K562 (cell line): ENCODE measurements at regions not wholly inside any gene's neighbourhood (a gene's known extent, or its start where the extent isn't known, plus 50 kb on each side); places are given as distances from the start of the nearest gene placed in this dataset.

Experiments used
- ATAC-seq: fragments of 200-7000 bp; cut with Tn5 transposase; 3 replicates; pipeline ENCODE4 v1.9.1; 2020; ENCODE audit warnings: moderate library complexity
- BruUV-seq: library from RNA; stranded (reverse); fragments of 400-500 nt; replicated peaks from 2 replicates; lab custom pipeline; 2021; lab: Mats Ljungman, UMichigan
- CTCF ChIA-PET: fragments of 300-600 bp; formaldehyde crosslinking; extraction: SDS; loops from one replicate; lab custom pipeline; 2021; ENCODE audit warnings: low intra/inter-chr PET ratio; lab: Yijun Ruan, JAX
- POLR2A ChIA-PET: fragments of 300-600, 350-650 bp; sonication (Branson Sonifier 250); formaldehyde crosslinking; extraction: SDS; loops from one replicate; lab custom pipeline; 2021; ENCODE audit warnings: antibody characterized with exemption, inconsistent platforms; lab: Yijun Ruan, JAX
- DNase-seq, 4 experiments: peaks; one replicate each; pipeline versions ENCODE4 v3.0.0 to v3.0.0-alpha.2; 2011 to 2018; ENCODE audit warnings: low spot score in 3 of 4, mixed read lengths in 3 of 4; ENCODE audit errors: extremely low read depth in 1 of 4
- FAIRE-seq: peaks from 2 replicates; lab custom pipeline; 2011; peaks lifted over from hg19 to GRCh38; lab: Jason Lieb, UNC
- H2AFZ ChIP-seq: 2 replicates; pipeline ENCODE4 v1.6.0; 2011; ENCODE audit warnings: low read depth, low read length, control low read depth, inconsistent platforms
- H3K27ac ChIP-seq: fragments of 200-600 bp; 3 replicates; pipeline ENCODE4 v1.8.0; 2011; ENCODE audit warnings: low read depth, mild to moderate bottlenecking, control low read depth, inconsistent platforms, low read length, moderate library complexity, mixed read lengths; ENCODE audit errors: extremely low read depth
- H3K27me3 ChIP-seq, 2 experiments: fragments of 300-600 bp in 1 of 2; 2 replicates in 1 of 2; 3 replicates in 1 of 2; pipeline versions ENCODE4 v1.6.0 to v1.8.0; 2011; ENCODE audit warnings: inconsistent platforms in 2 of 2, low read length in 2 of 2, mild to moderate bottlenecking in 1 of 2, mixed read lengths in 1 of 2, moderate library complexity in 1 of 2; ENCODE audit not compliant: control insufficient read depth in 2 of 2, insufficient read depth in 2 of 2
- H3K36me3 ChIP-seq: fragments of 300-600 bp; 3 replicates; pipeline ENCODE4 v1.8.0; 2011; ENCODE audit warnings: mild to moderate bottlenecking, low read length, inconsistent platforms; ENCODE audit not compliant: control insufficient read depth, insufficient read depth
- H3K4me1 ChIP-seq, 2 experiments: fragments of 200-600 bp in 1 of 2; replicated peaks in 1 of 2; 2 replicates in 1 of 2; 3 replicates in 1 of 2; pipeline versions ENCODE4 v1.5.1 to v1.8.0; 2011; ENCODE audit warnings: inconsistent platforms in 2 of 2, low read length in 2 of 2, mild to moderate bottlenecking in 1 of 2, mixed read lengths in 1 of 2, moderate library complexity in 1 of 2; ENCODE audit not compliant: control insufficient read depth in 2 of 2, insufficient read depth in 2 of 2
- H3K4me2 ChIP-seq: 2 replicates; pipeline ENCODE4 v1.6.1; 2011; ENCODE audit warnings: low read length, control low read depth, inconsistent platforms, mixed read lengths; ENCODE audit not compliant: insufficient read depth
- H3K4me3 ChIP-seq: fragments of 200-600 bp; sonication (generic), shearing (Covaris generic); 2 replicates; pipeline ENCODE4 v1.5.1; 2016; ENCODE audit warnings: control low read depth, inconsistent platforms
- H3K79me2 ChIP-seq: fragments of 200-600 bp; 3 replicates; pipeline ENCODE4 v1.8.0; 2011; ENCODE audit warnings: low read length, inconsistent platforms; ENCODE audit not compliant: control insufficient read depth, insufficient read depth
- H3K9ac ChIP-seq, 2 experiments: 2 replicates each; pipeline versions ENCODE4 v1.6.0 to v1.6.1; 2011; ENCODE audit warnings: low read depth in 2 of 2, low read length in 2 of 2, control low read depth in 1 of 2, inconsistent platforms in 1 of 2, mild to moderate bottlenecking in 1 of 2, mixed read lengths in 1 of 2; ENCODE audit not compliant: insufficient read depth in 1 of 2
- H3K9me1 ChIP-seq: one replicate; pipeline ENCODE4 v1.6.0; 2011; ENCODE audit warnings: inconsistent platforms, mild to moderate bottlenecking, low read length, moderate library complexity; ENCODE audit not compliant: control insufficient read depth, insufficient read depth
- H3K9me3 ChIP-seq: replicated peaks from 2 replicates; pipeline ENCODE4 v1.5.1; 2011; ENCODE audit warnings: low read depth, low read length, inconsistent platforms; ENCODE audit not compliant: control insufficient read depth, insufficient read depth
- H4K20me1 ChIP-seq: replicated peaks from 2 replicates; pipeline ENCODE4 v1.6.1; 2011; ENCODE audit warnings: low read length, inconsistent platforms, mixed read lengths; ENCODE audit not compliant: control insufficient read depth, insufficient read depth
- CLOCK ChIP-seq: fragments of 250-450 bp; sonication (Bioruptor Pico); IDR thresholded peaks from 2 replicates; pipeline ENCODE4 v1.4.0; 2020; ENCODE audit warnings: mild to moderate bottlenecking, moderate library complexity, borderline replicate concordance
- HNRNPLL ChIP-seq: fragments of 200-400 bp; formaldehyde crosslinking; IDR thresholded peaks from 2 replicates; pipeline ENCODE4 v1.6.1; 2017; ENCODE audit warnings: low read length, low read depth, mild to moderate bottlenecking; ENCODE audit not compliant: poor library complexity, severe bottlenecking
- L3MBTL2 ChIP-seq: fragments of 450-650 bp; IDR thresholded peaks from 2 replicates; pipeline ENCODE4 v1.6.1; 2016; ENCODE audit warnings: mild to moderate bottlenecking, moderate library complexity
- PCBP2 ChIP-seq: fragments of 200-400 bp; formaldehyde crosslinking; IDR thresholded peaks from 2 replicates; pipeline ENCODE4 v1.6.1; 2018; ENCODE audit warnings: low read length, low read depth, mild to moderate bottlenecking, moderate library complexity; ENCODE audit not compliant: poor library complexity, severe bottlenecking
- RFX1 ChIP-seq: fragments of 450-650 bp; IDR thresholded peaks from 2 replicates; pipeline ENCODE4 v1.6.1; 2016; ENCODE audit warnings: mild to moderate bottlenecking, moderate library complexity
- WGBS: fragments of 100-300 bp; shearing (Covaris generic); methylation state at CpG from one replicate; pipeline ENCODE4 v1.1.6; 2016; ENCODE audit warnings: low coverage, mixed read lengths; ENCODE audit not compliant: insufficient coverage; ENCODE audit errors: missing lambda C conversion rate; 5-methylcytosine and 5-hydroxymethylcytosine counted together
- in situ Hi-C: fragments of 300-500 bp; cut with MboI; formaldehyde crosslinking; loops from 4 replicates; pipeline ENCODE4 v1.15.0; 2018; ENCODE audit warnings: inconsistent platforms, mixed read lengths
- intact Hi-C: fragments of 100-400 bp; cut with micrococcal nuclease; formaldehyde crosslinking; loops from 2 replicates; pipeline ENCODE4 v1.14.2; 2022
- TF ChIP-seq, protein P1 (sequence below): sonication (generic); formaldehyde crosslinking; IDR thresholded peaks from 2 replicates; pipeline ENCODE4 v1.4.0; 2020; ENCODE audit warnings: mild to moderate bottlenecking, missing genetic modification reagents
- TF ChIP-seq, protein P2 (sequence below): fragments of 150-350 bp; IDR thresholded peaks from 2 replicates; pipeline ENCODE4 v1.6.1; 2014; ENCODE audit warnings: low read depth, mild to moderate bottlenecking, low read length, borderline replicate concordance

GRCh38 chr6:164720-165119 is 127.6 kb upstream of the DUSP22 start:
- FAIRE-seq (no peak), ATAC-seq (no peak), DNase-seq (no peak)
- 11% methylated on average over 7 of the region's 7 CpGs for WGBS
- in situ Hi-C loops (no loop called here), intact Hi-C loops (no loop called here)
- no TSS peak for BruUV-seq
- H3K9me3 ChIP-seq: no peaks in the 10 kb centered on the region
- H3K9ac ChIP-seq: no peak overlapping the region
- no peak overlapping the region for H3K4me2 ChIP-seq
- no peaks in the 10 kb centered on the region for H3K9me1 ChIP-seq
- POLR2A ChIA-PET: interaction anchor here (0.6 to 1.3 kb wide), 2 partner anchors 10 to 23 kb away, joined by 3 to 4 read pairs; no protein-coding TSS in a partner anchor
- H3K79me2 ChIP-seq: no peaks in the 10 kb centered on the region
- no peaks in the 10 kb centered on the region for H4K20me1 ChIP-seq
- no peaks in the 10 kb centered on the region; a peak in 2 of 5 replicates for H3K27me3 ChIP-seq
- no peak overlapping the region for H3K27ac ChIP-seq
- CTCF ChIA-PET: no interaction called here
- H3K36me3 ChIP-seq: no peaks in the 10 kb centered on the region
- TF ChIP-seq PCBP2 (no peak), RFX1 (no peak), HNRNPLL (no peak), CLOCK (CRISPR knock-in tag) (no peak), L3MBTL2 (no peak)
- TF ChIP-seq, protein P1, sequence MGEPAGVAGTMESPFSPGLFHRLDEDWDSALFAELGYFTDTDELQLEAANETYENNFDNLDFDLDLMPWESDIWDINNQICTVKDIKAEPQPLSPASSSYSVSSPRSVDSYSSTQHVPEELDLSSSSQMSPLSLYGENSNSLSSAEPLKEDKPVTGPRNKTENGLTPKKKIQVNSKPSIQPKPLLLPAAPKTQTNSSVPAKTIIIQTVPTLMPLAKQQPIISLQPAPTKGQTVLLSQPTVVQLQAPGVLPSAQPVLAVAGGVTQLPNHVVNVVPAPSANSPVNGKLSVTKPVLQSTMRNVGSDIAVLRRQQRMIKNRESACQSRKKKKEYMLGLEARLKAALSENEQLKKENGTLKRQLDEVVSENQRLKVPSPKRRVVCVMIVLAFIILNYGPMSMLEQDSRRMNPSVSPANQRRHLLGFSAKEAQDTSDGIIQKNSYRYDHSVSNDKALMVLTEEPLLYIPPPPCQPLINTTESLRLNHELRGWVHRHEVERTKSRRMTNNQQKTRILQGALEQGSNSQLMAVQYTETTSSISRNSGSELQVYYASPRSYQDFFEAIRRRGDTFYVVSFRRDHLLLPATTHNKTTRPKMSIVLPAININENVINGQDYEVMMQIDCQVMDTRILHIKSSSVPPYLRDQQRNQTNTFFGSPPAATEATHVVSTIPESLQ (CRISPR knock-in tag): no peak
- TF ChIP-seq, protein P2, sequence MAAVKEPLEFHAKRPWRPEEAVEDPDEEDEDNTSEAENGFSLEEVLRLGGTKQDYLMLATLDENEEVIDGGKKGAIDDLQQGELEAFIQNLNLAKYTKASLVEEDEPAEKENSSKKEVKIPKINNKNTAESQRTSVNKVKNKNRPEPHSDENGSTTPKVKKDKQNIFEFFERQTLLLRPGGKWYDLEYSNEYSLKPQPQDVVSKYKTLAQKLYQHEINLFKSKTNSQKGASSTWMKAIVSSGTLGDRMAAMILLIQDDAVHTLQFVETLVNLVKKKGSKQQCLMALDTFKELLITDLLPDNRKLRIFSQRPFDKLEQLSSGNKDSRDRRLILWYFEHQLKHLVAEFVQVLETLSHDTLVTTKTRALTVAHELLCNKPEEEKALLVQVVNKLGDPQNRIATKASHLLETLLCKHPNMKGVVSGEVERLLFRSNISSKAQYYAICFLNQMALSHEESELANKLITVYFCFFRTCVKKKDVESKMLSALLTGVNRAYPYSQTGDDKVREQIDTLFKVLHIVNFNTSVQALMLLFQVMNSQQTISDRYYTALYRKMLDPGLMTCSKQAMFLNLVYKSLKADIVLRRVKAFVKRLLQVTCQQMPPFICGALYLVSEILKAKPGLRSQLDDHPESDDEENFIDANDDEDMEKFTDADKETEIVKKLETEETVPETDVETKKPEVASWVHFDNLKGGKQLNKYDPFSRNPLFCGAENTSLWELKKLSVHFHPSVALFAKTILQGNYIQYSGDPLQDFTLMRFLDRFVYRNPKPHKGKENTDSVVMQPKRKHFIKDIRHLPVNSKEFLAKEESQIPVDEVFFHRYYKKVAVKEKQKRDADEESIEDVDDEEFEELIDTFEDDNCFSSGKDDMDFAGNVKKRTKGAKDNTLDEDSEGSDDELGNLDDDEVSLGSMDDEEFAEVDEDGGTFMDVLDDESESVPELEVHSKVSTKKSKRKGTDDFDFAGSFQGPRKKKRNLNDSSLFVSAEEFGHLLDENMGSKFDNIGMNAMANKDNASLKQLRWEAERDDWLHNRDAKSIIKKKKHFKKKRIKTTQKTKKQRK: no peak
- H3K4me3 ChIP-seq: no peak overlapping the region
- no peaks in the 10 kb centered on the region for H3K4me1 ChIP-seq
- H2AFZ ChIP-seq: no peak overlapping the region
